CD4-positive, alpha-beta T cell (primary cell): ENCODE measurements at regions not wholly inside any gene's neighbourhood (a gene's known extent, or its start where the extent isn't known, plus 50 kb on each side); places are given as distances from the start of the nearest gene placed in this dataset.

Experiments used
- ATAC-seq: fragments of 200-7000 bp; cut with Tn5 transposase; one replicate; pipeline ENCODE4 v1.10.0; 2022; ENCODE audit warnings: mild to moderate bottlenecking; ENCODE audit not compliant: poor library complexity
- CTCF ChIA-PET: fragments of 350-600 bp; sonication (Branson Sonifier 250); formaldehyde crosslinking; loops from one replicate; lab custom pipeline; 2021; ENCODE audit warnings: antibody characterized with exemption, inconsistent platforms; lab: Charles Lee
- POLR2A ChIA-PET: fragments of 350-600 bp; sonication (Branson Sonifier 250); formaldehyde crosslinking; loops from one replicate; lab custom pipeline; 2021; ENCODE audit warnings: antibody characterized with exemption, inconsistent platforms; lab: Charles Lee
- DNase-seq, 14 experiments: peaks; one replicate each; pipeline ENCODE4 v3.0.0-alpha.2; 2013 to 2020; ENCODE audit warnings: mixed read lengths in 2 of 14
- H3K27ac ChIP-seq, 2 donors: one replicate each; pipeline versions ENCODE4 v1.5.1 to v1.7.0; 2013; ENCODE audit warnings: low read length in 2 of 2, low read depth in 1 of 2, mild to moderate bottlenecking in 1 of 2
- H3K27me3 ChIP-seq, 2 experiments: 1 replicate in 1 of 2; 2 replicates in 1 of 2; pipeline versions ENCODE4 v1.6.1 to v1.7.0; 2013; ENCODE audit warnings: low read length in 2 of 2, control low read depth in 1 of 2, mild to moderate bottlenecking in 1 of 2, moderate library complexity in 1 of 2; ENCODE audit not compliant: insufficient read depth in 2 of 2, control insufficient read depth in 1 of 2
- H3K36me3 ChIP-seq: one replicate; pipeline ENCODE4 v1.6.1; 2013; ENCODE audit warnings: low read length, control low read depth; ENCODE audit not compliant: insufficient read depth
- H3K4me1 ChIP-seq: one replicate; pipeline ENCODE4 v1.6.1; 2013; ENCODE audit warnings: low read length, control low read depth; ENCODE audit not compliant: insufficient read depth
- H3K4me3 ChIP-seq: one replicate; pipeline ENCODE4 v1.5.1; 2013; ENCODE audit warnings: mild to moderate bottlenecking, low read length, moderate library complexity
- H3K9me3 ChIP-seq, 2 experiments: 1 replicate in 1 of 2; 2 replicates in 1 of 2; pipeline versions ENCODE4 v1.6.1 to v1.7.0; 2013; ENCODE audit warnings: low read length in 2 of 2, mild to moderate bottlenecking in 2 of 2, control low read depth in 1 of 2, moderate library complexity in 1 of 2; ENCODE audit not compliant: control insufficient read depth in 1 of 2, insufficient read depth in 1 of 2
- H3K27ac Mint-ChIP-seq: one replicate; pipeline ENCODE4 v1.8.0; 2020; ENCODE audit warnings: mixed read lengths
- H3K27me3 Mint-ChIP-seq: one replicate; pipeline ENCODE4 v1.8.0; 2021; ENCODE audit warnings: mixed read lengths
- H3K36me3 Mint-ChIP-seq: one replicate; pipeline ENCODE4 v1.8.0; 2021; ENCODE audit warnings: low read depth, mixed read lengths
- H3K4me1 Mint-ChIP-seq: one replicate; pipeline ENCODE4 v1.8.0; 2021; ENCODE audit warnings: low read depth, mixed read lengths
- H3K4me3 Mint-ChIP-seq: one replicate; pipeline ENCODE4 v1.8.0; 2020; ENCODE audit warnings: mild to moderate bottlenecking, mixed read lengths
- H3K9me3 Mint-ChIP-seq: one replicate; pipeline ENCODE4 v1.8.0; 2020; ENCODE audit warnings: mixed read lengths
- CTCF ChIP-seq: fragments of 200-600 bp; IDR thresholded peaks from one replicate; pipeline ENCODE4 v1.8.0; 2022; ENCODE audit warnings: antibody characterized with exemption, mild to moderate bottlenecking
- intact Hi-C, 2 experiments: fragments of 100-400 bp; cut with DNase I in 1 of 2; cut with micrococcal nuclease in 1 of 2; formaldehyde crosslinking; loops; one replicate each; pipeline versions ENCODE4 v1.15.1 to v1.9.0; 2023 to 2025; cut with DNase I, micrococcal nuclease

- H3K36me3 ChIP-seq, result no peaks in the 10 kb centered on the region
- peaks cover 0 to 11% of the 10 kb centered on the region in 2 experiments for H3K9me3 ChIP-seq
- H3K36me3 Mint-ChIP-seq, result no peaks in the 10 kb centered on the region
- H3K27me3 Mint-ChIP-seq, result peaks cover 8% of the 10 kb centered on the region
- H3K9me3 Mint-ChIP-seq, result peaks cover 4% of the 10 kb centered on the region
- H3K4me1 ChIP-seq, result no peaks in the 10 kb centered on the region
- H3K4me1 Mint-ChIP-seq, result no peaks in the 10 kb centered on the region
- CTCF ChIA-PET, result no interaction called here
- no peak for TF ChIP-seq CTCF
- H3K27me3 ChIP-seq, result no peaks in the 10 kb centered on the region
- no peak overlapping the region for H3K4me3 Mint-ChIP-seq
- POLR2A ChIA-PET, result no interaction called here
- no peak for ATAC-seq
- intact Hi-C loops, result no loop called here
- no peak for DNase-seq
- H3K4me3 ChIP-seq, result no peak overlapping the region
- no peak overlapping the region for H3K27ac ChIP-seq
- H3K27ac Mint-ChIP-seq, result no peak overlapping the region
Measured at GRCh38 chr2:5975401-5975800, 283.2 kb downstream of the SOX11 start.

GRCh38 chr2:5976531-5977065 is 284.4 kb downstream of the SOX11 start:
- no peak for ATAC-seq
- no peak for DNase-seq
- H3K4me3 Mint-ChIP-seq, result no peak overlapping the region
- no peaks in the 10 kb centered on the region for H3K27me3 ChIP-seq
- H3K36me3 Mint-ChIP-seq, result no peaks in the 10 kb centered on the region
- ChIA-PET POLR2A (no interaction called here), CTCF (no interaction called here)
- TF ChIP-seq CTCF, result no peak
- no peaks in the 10 kb centered on the region for H3K36me3 ChIP-seq
- intact Hi-C loops, result no loop called here
- H3K27me3 Mint-ChIP-seq, result peaks cover 8% of the 10 kb centered on the region
- H3K4me1 ChIP-seq, result no peaks in the 10 kb centered on the region
- H3K27ac Mint-ChIP-seq, result no peak overlapping the region
- H3K4me1 Mint-ChIP-seq, result no peaks in the 10 kb centered on the region
- H3K27ac ChIP-seq, result no peak overlapping the region
- H3K4me3 ChIP-seq, result no peak overlapping the region
- H3K9me3 Mint-ChIP-seq, result peaks cover 2% of the 10 kb centered on the region
- H3K9me3 ChIP-seq, result peaks cover 0 to 15% of the 10 kb centered on the region in 2 experiments

GRCh38 chr2:5977477-5977876 is 285.3 kb downstream of the SOX11 start:
- no peaks in the 10 kb centered on the region for H3K4me1 ChIP-seq
- CTCF ChIA-PET, result no interaction called here
- DNase-seq (no peak), ATAC-seq (no peak)
- H3K9me3 Mint-ChIP-seq, result no peaks in the 10 kb centered on the region
- no peak overlapping the region for H3K27ac Mint-ChIP-seq
- no peaks in the 10 kb centered on the region for H3K4me1 Mint-ChIP-seq
- no peak for TF ChIP-seq CTCF
- H3K27me3 Mint-ChIP-seq, result peaks cover 12% of the 10 kb centered on the region
- H3K4me3 ChIP-seq, result no peak overlapping the region
- POLR2A ChIA-PET, result no interaction called here
- no peaks in the 10 kb centered on the region for H3K36me3 ChIP-seq
- no peak overlapping the region for H3K4me3 Mint-ChIP-seq
- no peaks in the 10 kb centered on the region for H3K36me3 Mint-ChIP-seq
- intact Hi-C loops, result no loop called here
- H3K9me3 ChIP-seq, result peaks cover 0 to 16% of the 10 kb centered on the region in 2 experiments
- no peaks in the 10 kb centered on the region for H3K27me3 ChIP-seq
- H3K27ac ChIP-seq, result no peak overlapping the region
